ENCODE measurements at regions not wholly inside any gene's neighbourhood (a gene's known extent, or its start where the extent isn't known, plus 50 kb on each side); places are given as distances from the start of the nearest gene placed in this dataset.

- TF ChIP-seq CTCF (conservative IDR thresholded peaks at IDR 0.05; ENCODE audit: low read length) (no peak), EZH2phosphoT487 (IDR thresholded peaks at IDR 0.05; ENCODE audit: borderline replicate concordance, low read depth, low read length) (no peak)
Observed at GRCh38 chr5:165735388-165735787, 2230.0 kb downstream of the MAT2B start.
